T-helper 2 cell treated with Interferon-gamma antibody and Interleukin-4, amounts not matched to agents 5 μg/mL and 100 μg/mL, for 36 hours (primary cell): ENCODE measurements at regions not wholly inside any gene's neighbourhood (a gene's known extent, or its start where the extent isn't known, plus 50 kb on each side); places are given as distances from the start of the nearest gene placed in this dataset.

Experiments
- DNase-seq: peaks from one replicate; pipeline ENCODE4 v3.0.0; 2021; ENCODE audit warnings: low spot score
- H3K27ac Mint-ChIP-seq: one replicate; pipeline ENCODE4 v1.8.0; 2021; ENCODE audit warnings: mild to moderate bottlenecking, mixed read lengths
- H3K27me3 Mint-ChIP-seq: one replicate; pipeline ENCODE4 v1.8.0; 2021; ENCODE audit warnings: low read depth, mixed read lengths
- H3K36me3 Mint-ChIP-seq: one replicate; pipeline ENCODE4 v1.8.0; 2021; ENCODE audit warnings: low read depth, mixed read lengths
- H3K4me1 Mint-ChIP-seq: one replicate; pipeline ENCODE4 v1.8.0; 2021; ENCODE audit warnings: low read depth, mixed read lengths
- H3K4me3 Mint-ChIP-seq: one replicate; pipeline ENCODE4 v1.8.0; 2022; ENCODE audit warnings: mild to moderate bottlenecking, moderate library complexity, mixed read lengths
- H3K9me3 Mint-ChIP-seq: one replicate; pipeline ENCODE4 v1.8.0; 2021; ENCODE audit warnings: mixed read lengths

DNA sequence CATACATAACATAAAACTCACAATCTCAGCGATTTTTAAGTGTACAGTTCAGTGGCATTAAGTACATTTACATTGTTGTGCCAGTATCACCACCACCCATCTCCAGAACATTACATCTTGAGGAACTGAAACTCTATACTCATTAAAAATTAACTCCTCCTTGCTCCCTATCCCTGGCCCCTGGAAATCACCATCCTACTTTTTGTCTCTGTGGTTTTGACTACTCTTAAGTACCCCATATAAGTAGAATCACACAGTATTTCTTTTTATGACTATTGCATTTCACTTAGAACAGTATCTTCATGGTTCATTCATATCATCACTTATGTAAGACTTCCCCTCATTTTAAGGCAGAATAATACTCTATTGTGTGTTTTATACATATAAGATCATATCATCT is 1108.1 kb downstream of the GRIK2 start:
- Mint-ChIP-seq H3K36me3 (no peaks in the 10 kb centered on the region), H3K27ac (no peak overlapping the region), H3K4me1 (no peaks in the 10 kb centered on the region), H3K9me3 (peaks cover 27% of the 10 kb centered on the region), H3K27me3 (no peaks in the 10 kb centered on the region), H3K4me3 (no peak overlapping the region)
- DNase-seq: no peak

DNA sequence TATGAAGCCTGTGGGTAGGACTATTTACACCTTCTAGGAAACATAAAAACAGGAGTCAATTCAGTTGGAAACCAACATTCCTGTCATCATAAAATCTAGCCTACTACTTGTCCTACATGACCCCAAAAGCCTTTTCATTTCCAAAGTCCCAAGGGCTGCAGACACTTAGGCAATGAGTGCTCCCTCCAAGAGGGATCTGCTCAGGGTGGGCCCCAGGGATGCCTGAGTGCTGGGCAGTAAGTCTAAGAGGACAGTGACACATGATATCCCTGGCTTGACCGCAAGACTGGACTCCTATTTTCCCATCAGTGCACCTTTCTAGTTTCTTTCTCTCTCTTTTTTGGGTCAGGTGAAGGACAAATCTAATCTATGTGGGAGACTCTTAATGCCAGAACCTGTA is 1101.3 kb downstream of the GRIK2 start:
- Mint-ChIP-seq H3K4me3 (no peak overlapping the region), H3K36me3 (no peaks in the 10 kb centered on the region), H3K27ac (no peak overlapping the region), H3K4me1 (no peaks in the 10 kb centered on the region), H3K9me3 (peaks cover 22% of the 10 kb centered on the region), H3K27me3 (no peaks in the 10 kb centered on the region)
- DNase-seq: no peak

GRCh38 chr6:102493485-102493884 is 1100.0 kb downstream of the GRIK2 start:
- Mint-ChIP-seq H3K4me1 (no peaks in the 10 kb centered on the region), H3K9me3 (peaks cover 21% of the 10 kb centered on the region), H3K36me3 (no peaks in the 10 kb centered on the region), H3K27ac (no peak overlapping the region), H3K27me3 (no peaks in the 10 kb centered on the region), H3K4me3 (no peak overlapping the region)
- no peak for DNase-seq

DNA sequence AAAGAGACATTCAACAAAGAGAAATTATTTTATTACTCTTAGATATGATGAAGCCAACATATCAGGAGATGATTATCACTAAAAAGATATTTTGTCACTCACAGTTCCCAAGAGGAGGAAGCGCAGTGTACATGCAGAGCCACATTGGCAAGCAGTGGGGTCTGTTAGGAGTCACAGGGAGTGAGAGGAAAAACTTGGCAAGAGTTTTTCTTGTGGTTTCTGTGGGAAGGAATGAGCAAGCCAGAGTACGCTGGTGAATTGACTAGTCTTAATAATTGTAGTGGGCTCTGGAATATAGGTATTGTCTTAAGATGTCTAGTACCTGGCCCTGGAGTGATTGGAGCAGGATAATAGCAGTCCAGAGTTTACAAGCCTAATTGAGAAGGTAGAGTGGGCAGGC is 1095.2 kb downstream of the GRIK2 start:
- H3K36me3 Mint-ChIP-seq: no peaks in the 10 kb centered on the region
- H3K27ac Mint-ChIP-seq: no peak overlapping the region
- DNase-seq: no peak
- H3K4me1 Mint-ChIP-seq: no peaks in the 10 kb centered on the region
- no peaks in the 10 kb centered on the region for H3K27me3 Mint-ChIP-seq
- H3K4me3 Mint-ChIP-seq: no peak overlapping the region
- peaks cover 21% of the 10 kb centered on the region for H3K9me3 Mint-ChIP-seq

DNA sequence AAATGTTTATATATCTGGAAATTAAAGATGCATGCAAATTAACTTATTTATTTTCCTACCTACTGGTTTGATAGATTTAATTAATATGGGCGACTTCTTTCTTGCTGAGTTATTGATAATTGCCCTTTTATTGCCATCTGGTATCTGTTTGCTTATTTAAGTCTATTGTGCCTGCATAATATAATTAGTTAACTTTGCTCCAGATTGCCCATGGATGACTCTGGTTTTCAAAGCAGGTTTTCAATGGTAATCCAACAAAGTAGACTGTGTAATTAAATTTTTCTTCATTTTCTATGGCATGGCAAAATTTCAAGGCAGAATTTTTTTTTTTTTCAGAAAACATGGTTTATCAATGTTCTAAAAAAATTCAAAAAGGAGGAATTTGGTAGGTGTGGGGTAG is 1092.0 kb downstream of the GRIK2 start:
- Mint-ChIP-seq H3K36me3 (no peaks in the 10 kb centered on the region), H3K4me1 (no peaks in the 10 kb centered on the region), H3K4me3 (no peak overlapping the region), H3K27me3 (no peaks in the 10 kb centered on the region), H3K9me3 (peaks cover 8% of the 10 kb centered on the region), H3K27ac (no peak overlapping the region)
- no peak for DNase-seq

DNA sequence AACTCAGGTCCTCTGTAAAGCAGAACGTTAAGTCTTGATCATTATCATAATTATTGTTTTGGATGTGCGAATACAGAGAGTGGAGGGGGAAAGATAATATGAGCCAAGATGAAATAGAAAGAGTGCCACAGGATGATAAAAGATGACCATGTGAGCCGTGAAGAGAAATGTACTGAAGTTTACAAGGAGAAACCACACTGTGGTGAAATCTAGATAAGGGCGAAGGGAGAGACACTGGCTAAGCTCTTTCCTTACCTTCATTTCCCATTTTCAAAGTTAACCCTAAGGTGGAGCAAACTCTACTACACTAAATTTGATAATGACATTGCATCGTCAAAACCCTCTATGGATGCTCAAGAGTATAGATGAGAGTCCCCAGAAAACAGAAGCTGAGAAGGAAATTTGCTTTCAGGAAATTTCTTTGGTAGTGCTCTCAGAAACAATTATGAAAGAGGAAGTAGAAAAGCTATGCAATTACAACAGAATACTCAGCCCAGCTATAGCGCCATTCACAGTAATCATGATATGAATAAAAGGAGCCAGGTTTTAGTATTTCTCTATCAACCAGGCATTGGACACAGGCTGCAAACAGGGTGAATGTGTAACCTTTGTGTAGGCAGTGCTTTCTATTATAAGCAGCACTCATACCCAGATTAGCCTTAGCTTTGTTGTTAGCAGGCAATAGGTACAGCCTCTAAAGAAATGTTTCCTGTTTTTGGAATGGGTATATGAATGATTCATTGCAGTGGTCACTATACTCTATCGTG is 1080.7 kb downstream of the GRIK2 start:
- Mint-ChIP-seq H3K4me3 (no peak overlapping the region), H3K27me3 (no peaks in the 10 kb centered on the region), H3K4me1 (no peaks in the 10 kb centered on the region), H3K36me3 (no peaks in the 10 kb centered on the region), H3K9me3 (no peaks in the 10 kb centered on the region), H3K27ac (no peak overlapping the region)
- no peak for DNase-seq

DNA sequence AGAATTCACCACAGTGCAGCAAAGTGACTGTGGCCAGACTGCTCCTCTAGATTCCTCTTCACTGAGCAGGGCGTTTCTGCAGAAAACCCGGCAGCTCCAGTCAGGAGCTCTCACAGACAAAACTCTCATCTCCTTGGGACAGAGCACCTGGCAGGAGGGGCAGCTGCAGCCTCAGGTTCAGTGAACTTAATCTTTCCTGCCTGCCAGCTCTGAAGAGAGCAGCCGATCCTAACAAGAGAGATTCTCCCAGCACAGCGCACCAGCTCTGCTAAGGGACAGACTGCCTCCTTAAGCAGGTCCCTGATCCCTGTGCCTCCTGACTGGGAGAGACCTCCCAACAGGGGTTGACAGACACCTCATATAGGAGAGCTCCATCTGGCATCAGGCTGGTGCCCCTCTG is 1065.5 kb downstream of the GRIK2 start:
- Mint-ChIP-seq H3K4me3 (no peak overlapping the region), H3K27ac (no peak overlapping the region), H3K36me3 (no peaks in the 10 kb centered on the region), H3K4me1 (no peaks in the 10 kb centered on the region), H3K9me3 (peaks cover 13% of the 10 kb centered on the region), H3K27me3 (no peaks in the 10 kb centered on the region)
- DNase-seq: no peak

DNA sequence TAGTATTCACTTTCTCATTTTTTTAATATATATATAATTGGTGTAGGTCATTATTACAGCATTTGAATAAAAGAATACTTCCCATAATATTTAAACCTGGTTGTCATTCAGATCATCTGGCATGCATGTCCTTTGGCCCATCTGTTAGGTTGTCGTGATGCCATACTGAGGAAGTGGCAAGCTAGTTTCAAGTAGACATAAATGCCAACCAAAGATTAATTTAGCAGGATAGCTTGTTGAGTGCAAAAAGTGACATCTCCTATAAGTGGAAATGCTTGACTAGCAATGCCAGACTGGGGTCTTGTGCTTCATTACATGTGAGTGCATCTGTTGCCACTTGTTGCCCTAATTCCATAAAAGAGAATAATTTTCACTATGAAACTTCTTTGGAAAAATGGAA is 1044.7 kb downstream of the GRIK2 start:
- no peak for DNase-seq
- H3K36me3 Mint-ChIP-seq: no peaks in the 10 kb centered on the region
- peaks cover 8% of the 10 kb centered on the region for H3K9me3 Mint-ChIP-seq
- H3K4me3 Mint-ChIP-seq: no peak overlapping the region
- no peak overlapping the region for H3K27ac Mint-ChIP-seq
- no peaks in the 10 kb centered on the region for H3K27me3 Mint-ChIP-seq
- no peaks in the 10 kb centered on the region for H3K4me1 Mint-ChIP-seq

DNA sequence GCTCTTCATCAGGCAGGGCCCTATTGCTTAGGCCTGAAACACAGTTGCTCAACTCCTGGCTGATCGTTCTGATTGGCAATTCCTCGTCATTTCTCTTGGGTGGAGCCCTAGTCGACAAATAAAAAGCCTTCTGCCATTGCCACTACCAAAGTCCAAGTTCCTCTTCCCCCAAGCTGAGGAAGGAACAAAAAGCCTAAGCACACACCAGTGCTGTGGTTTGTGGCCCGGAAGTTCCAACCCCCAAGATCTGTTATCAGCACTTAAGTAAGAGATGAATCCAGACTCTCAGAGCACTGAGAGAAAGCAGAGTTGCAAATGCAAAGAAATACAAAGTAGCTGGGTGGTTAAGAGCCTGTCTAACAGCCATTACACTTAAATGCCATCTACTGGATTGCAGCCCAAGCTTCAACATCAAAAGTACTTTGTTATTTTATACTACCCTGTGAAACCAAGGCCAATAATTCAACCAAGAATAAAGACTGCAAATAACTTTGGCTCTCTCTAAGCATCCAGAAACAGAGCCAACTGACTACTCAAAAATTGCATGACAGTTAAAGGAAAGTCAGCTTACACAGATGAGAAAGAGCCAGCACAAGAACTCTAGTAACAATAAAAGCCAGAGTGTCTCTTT is 1024.0 kb downstream of the GRIK2 start:
- no peak overlapping the region for H3K27ac Mint-ChIP-seq
- no peaks in the 10 kb centered on the region for H3K27me3 Mint-ChIP-seq
- DNase-seq: no peak
- no peak overlapping the region for H3K4me3 Mint-ChIP-seq
- H3K4me1 Mint-ChIP-seq: peaks cover 7% of the 10 kb centered on the region
- H3K36me3 Mint-ChIP-seq: no peaks in the 10 kb centered on the region
- H3K9me3 Mint-ChIP-seq: peaks cover 22% of the 10 kb centered on the region

- Mint-ChIP-seq H3K27me3 (no peaks in the 10 kb centered on the region), H3K4me3 (no peak overlapping the region), H3K9me3 (peaks cover 15% of the 10 kb centered on the region), H3K36me3 (no peaks in the 10 kb centered on the region), H3K27ac (no peak overlapping the region), H3K4me1 (peaks cover 7% of the 10 kb centered on the region)
- DNase-seq: no peak
These were observed 1022.4 kb downstream of the GRIK2 start for GRCh38 chr6:102415891-102416290.

- peaks cover 6% of the 10 kb centered on the region for H3K9me3 Mint-ChIP-seq
- H3K4me3 Mint-ChIP-seq: no peak overlapping the region
- H3K36me3 Mint-ChIP-seq: no peaks in the 10 kb centered on the region
- H3K27ac Mint-ChIP-seq: no peak overlapping the region
- no peak for DNase-seq
- no peaks in the 10 kb centered on the region for H3K27me3 Mint-ChIP-seq
- no peaks in the 10 kb centered on the region for H3K4me1 Mint-ChIP-seq
These were observed 1018.3 kb downstream of the GRIK2 start for GRCh38 chr6:102411796-102412195.

DNA sequence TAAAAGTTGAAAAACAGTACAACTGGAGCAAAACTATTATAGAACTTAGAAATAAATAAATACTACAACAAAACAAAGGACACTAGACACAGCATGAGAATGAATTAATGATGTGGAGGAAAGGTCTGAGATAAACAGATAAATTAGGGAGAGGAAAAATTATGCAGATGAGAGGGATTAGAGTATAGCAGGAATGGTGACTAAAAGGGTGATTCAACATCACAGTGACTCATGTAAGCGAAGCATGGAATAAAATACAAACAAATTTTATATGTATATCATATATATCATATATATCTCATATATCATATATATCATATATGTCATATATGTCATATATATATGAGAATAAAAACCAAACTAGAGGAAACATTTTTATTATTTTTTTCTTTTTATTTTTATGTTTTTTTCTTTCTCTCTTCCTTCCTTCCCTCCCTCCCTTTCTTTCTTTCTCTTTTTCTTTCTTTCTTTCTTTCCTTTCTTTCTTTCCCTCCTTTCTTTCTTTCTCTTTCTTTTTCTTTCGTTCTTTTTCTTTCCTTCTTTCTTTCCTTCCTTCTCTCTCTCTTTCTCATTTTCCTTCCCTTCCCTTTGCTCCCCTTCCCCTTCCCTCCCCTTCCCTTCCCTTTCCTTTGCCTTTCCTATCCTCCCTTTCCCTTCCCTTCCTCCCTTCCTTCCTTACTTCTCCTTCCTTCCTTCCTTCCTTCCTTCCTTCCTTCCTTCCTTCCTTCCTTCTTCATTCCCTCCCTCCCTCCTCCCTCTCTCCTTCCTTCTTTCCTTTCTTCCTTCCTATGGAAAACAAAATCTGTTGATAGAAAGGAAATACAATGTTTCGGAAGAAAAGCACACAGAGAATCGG is 1014.6 kb downstream of the GRIK2 start:
- Mint-ChIP-seq H3K27ac (no peak overlapping the region), H3K36me3 (no peaks in the 10 kb centered on the region), H3K9me3 (peaks cover 9% of the 10 kb centered on the region), H3K4me3 (no peak overlapping the region), H3K27me3 (no peaks in the 10 kb centered on the region), H3K4me1 (no peaks in the 10 kb centered on the region)
- no peak for DNase-seq

DNA sequence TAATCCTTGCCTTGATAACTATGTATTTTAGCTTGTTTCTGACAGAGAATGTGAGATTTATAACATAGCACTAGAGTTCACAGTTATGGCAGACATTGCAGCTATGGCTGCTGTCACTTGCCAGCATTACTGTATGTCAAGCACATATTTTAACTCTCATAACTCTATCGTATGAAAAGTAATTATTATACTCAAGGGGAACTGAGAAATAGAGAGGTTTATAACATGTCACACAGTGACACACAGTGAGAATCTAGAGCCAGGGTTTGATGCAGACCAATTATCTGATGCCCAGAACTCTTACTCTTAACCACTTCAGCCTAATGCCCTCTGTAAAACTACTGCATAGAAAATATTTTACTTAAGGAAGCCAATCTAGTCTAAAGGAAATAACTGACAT is 1012.4 kb downstream of the GRIK2 start:
- H3K9me3 Mint-ChIP-seq: peaks cover 9% of the 10 kb centered on the region
- no peaks in the 10 kb centered on the region for H3K4me1 Mint-ChIP-seq
- H3K36me3 Mint-ChIP-seq: no peaks in the 10 kb centered on the region
- no peak for DNase-seq
- H3K27me3 Mint-ChIP-seq: no peaks in the 10 kb centered on the region
- H3K27ac Mint-ChIP-seq: no peak overlapping the region
- H3K4me3 Mint-ChIP-seq: no peak overlapping the region

GRCh38 chr6:102402635-102403329 is 1009.3 kb downstream of the GRIK2 start:
- no peaks in the 10 kb centered on the region for H3K4me1 Mint-ChIP-seq
- no peak overlapping the region for H3K27ac Mint-ChIP-seq
- no peak for DNase-seq
- H3K27me3 Mint-ChIP-seq: no peaks in the 10 kb centered on the region
- H3K9me3 Mint-ChIP-seq: peaks cover 4% of the 10 kb centered on the region
- no peaks in the 10 kb centered on the region for H3K36me3 Mint-ChIP-seq
- H3K4me3 Mint-ChIP-seq: no peak overlapping the region
